ENCODE measurements at regions not wholly inside any gene's neighbourhood (a gene's known extent, or its start where the extent isn't known, plus 50 kb on each side); places are given as distances from the start of the nearest gene placed in this dataset.

- Histone ChIP-seq H4K20me1 (ENCODE audit: control insufficient read depth, extremely low read depth, insufficient read depth, low read length) (no peaks in the 10 kb centered on the region), H3K27me3 (ENCODE audit: control insufficient read depth, insufficient read depth, low read length) (no peaks in the 10 kb centered on the region), H3K79me2 (ENCODE audit: control insufficient read depth, insufficient read depth, low read length) (no peaks in the 10 kb centered on the region), H3K4me2 (ENCODE audit: extremely low read depth, insufficient read depth, low read length) (no peak overlapping the region), H3K36me3 (ENCODE audit: control insufficient read depth, insufficient read depth, low read length) (no peaks in the 10 kb centered on the region), H3K9ac (ENCODE audit: insufficient read depth, low read length) (no peak overlapping the region), H2AFZ (ENCODE audit: low read length) (no peak overlapping the region), H3K9me3 (ENCODE audit: control insufficient read depth, insufficient read depth, low read depth, low read length) (no peaks in the 10 kb centered on the region), H3K4me1 (ENCODE audit: control insufficient read depth, extremely low read depth, insufficient read depth, low read length) (no peaks in the 10 kb centered on the region), H3K27ac (ENCODE audit: insufficient read depth, low read length) (no peak overlapping the region), H3K4me3 (replicated peaks in 1 of 4; ENCODE audit: control extremely low read depth in 1 of 4, insufficient read depth in 1 of 4, low read depth in 3 of 4, low read length in 4 of 4) (no peak overlapping the region)
- no peak for TF ChIP-seq CTCF (conservative IDR thresholded peaks at IDR 0.05 in 1 of 2, IDR thresholded peaks at IDR 0.05 in 1 of 2; ENCODE audit: low read depth in 1 of 2, low read length in 2 of 2)
- TF ChIP-seq EZH2 (IDR thresholded peaks at IDR 0.05; ENCODE audit: low read length, missing control alignments), result no peak
- DNase-seq (ENCODE audit: low read depth in 2 of 2), result no peak
Measured at GRCh38 chr6:23591761-23592160, 534.3 kb upstream of the NRSN1 start.

- TF ChIP-seq EZH2 (IDR thresholded peaks at IDR 0.05; ENCODE audit: low read length, missing control alignments), result no peak
- H3K9ac ChIP-seq (ENCODE audit: insufficient read depth, low read length), result no peak overlapping the region
- no peaks in the 10 kb centered on the region for H3K9me3 ChIP-seq (ENCODE audit: control insufficient read depth, insufficient read depth, low read depth, low read length)
- H3K27me3 ChIP-seq (ENCODE audit: control insufficient read depth, insufficient read depth, low read length), result no peaks in the 10 kb centered on the region
- H3K79me2 ChIP-seq (ENCODE audit: control insufficient read depth, insufficient read depth, low read length), result no peaks in the 10 kb centered on the region
- H2AFZ ChIP-seq (ENCODE audit: low read length), result no peak overlapping the region
- H3K27ac ChIP-seq (ENCODE audit: insufficient read depth, low read length), result no peak overlapping the region
- no peaks in the 10 kb centered on the region for H3K4me1 ChIP-seq (ENCODE audit: control insufficient read depth, extremely low read depth, insufficient read depth, low read length)
- no peaks in the 10 kb centered on the region for H4K20me1 ChIP-seq (ENCODE audit: control insufficient read depth, extremely low read depth, insufficient read depth, low read length)
- DNase-seq (ENCODE audit: low read depth in 2 of 2), result no peak
- H3K4me2 ChIP-seq (ENCODE audit: extremely low read depth, insufficient read depth, low read length), result no peak overlapping the region
- no peak overlapping the region for H3K4me3 ChIP-seq (replicated peaks in 1 of 4; ENCODE audit: control extremely low read depth in 1 of 4, insufficient read depth in 1 of 4, low read depth in 3 of 4, low read length in 4 of 4)
- no peaks in the 10 kb centered on the region for H3K36me3 ChIP-seq (ENCODE audit: control insufficient read depth, insufficient read depth, low read length)
Measured at GRCh38 chr6:23600118-23600517, 525.9 kb upstream of the NRSN1 start.

- TF ChIP-seq EZH2 (IDR thresholded peaks at IDR 0.05; ENCODE audit: low read length, missing control alignments), result no peak
- no peak for TF ChIP-seq CTCF (conservative IDR thresholded peaks at IDR 0.05 in 1 of 2, IDR thresholded peaks at IDR 0.05 in 1 of 2; ENCODE audit: low read depth in 1 of 2, low read length in 2 of 2)
- DNase-seq (ENCODE audit: low read depth in 2 of 2), result no peak
- Histone ChIP-seq H3K4me2 (ENCODE audit: extremely low read depth, insufficient read depth, low read length) (no peak overlapping the region), H3K4me1 (ENCODE audit: control insufficient read depth, extremely low read depth, insufficient read depth, low read length) (no peaks in the 10 kb centered on the region), H3K27me3 (ENCODE audit: control insufficient read depth, insufficient read depth, low read length) (no peaks in the 10 kb centered on the region), H2AFZ (ENCODE audit: low read length) (no peak overlapping the region), H3K4me3 (replicated peaks in 1 of 4; ENCODE audit: control extremely low read depth in 1 of 4, insufficient read depth in 1 of 4, low read depth in 3 of 4, low read length in 4 of 4) (no peak overlapping the region), H3K36me3 (ENCODE audit: control insufficient read depth, insufficient read depth, low read length) (no peaks in the 10 kb centered on the region), H3K9me3 (ENCODE audit: control insufficient read depth, insufficient read depth, low read depth, low read length) (no peaks in the 10 kb centered on the region), H4K20me1 (ENCODE audit: control insufficient read depth, extremely low read depth, insufficient read depth, low read length) (no peaks in the 10 kb centered on the region), H3K9ac (ENCODE audit: insufficient read depth, low read length) (no peak overlapping the region), H3K27ac (ENCODE audit: insufficient read depth, low read length) (no peak overlapping the region), H3K79me2 (ENCODE audit: control insufficient read depth, insufficient read depth, low read length) (no peaks in the 10 kb centered on the region)
Measured at GRCh38 chr6:23601811-23602345, 524.1 kb upstream of the NRSN1 start.
